Transverse colon (tissue), 4 donors: ENCODE measurements at regions not wholly inside any gene's neighbourhood (a gene's known extent, or its start where the extent isn't known, plus 50 kb on each side); places are given as distances from the start of the nearest gene placed in this dataset.

Experiments
- DNase-seq: peaks from one replicate; pipeline ENCODE4 v3.0.0-alpha.2; 2019
- H3K27ac ChIP-seq, 4 donors: fragments of 200-600 bp; sonication (generic); 2 replicates each; pipeline ENCODE4 v1.5.1; 2016 to 2018; ENCODE audit warnings: inconsistent platforms in 4 of 4
- H3K27me3 ChIP-seq: fragments of 200-600 bp; sonication (generic); 2 replicates; pipeline ENCODE4 v1.5.1; 2017; ENCODE audit warnings: inconsistent platforms
- H3K36me3 ChIP-seq, 4 donors: fragments of 200-600 bp; sonication (generic); 2 replicates each; pipeline ENCODE4 v1.5.1; 2017 to 2019; ENCODE audit warnings: inconsistent platforms in 4 of 4
- H3K4me1 ChIP-seq, 4 donors: fragments of 200-600 bp; sonication (generic); 2 replicates each; pipeline ENCODE4 v1.5.1; 2017 to 2020; ENCODE audit warnings: inconsistent platforms in 4 of 4
- H3K4me3 ChIP-seq, 4 donors: fragments of 200-600 bp; sonication (generic); 1 replicate in 1 of 4; 2 replicates in 3 of 4; pipeline versions ENCODE4 v1.5.1 to v1.6.1; 2017 to 2019; ENCODE audit warnings: inconsistent platforms in 4 of 4
- H3K9me3 ChIP-seq, 2 donors: fragments of 200-600 bp; sonication (generic); 2 replicates each; pipeline ENCODE4 v1.5.1; 2017 to 2019; ENCODE audit warnings: inconsistent platforms in 2 of 2
- EP300 ChIP-seq: sonication (generic); formaldehyde crosslinking; IDR thresholded peaks from one replicate; pipeline ENCODE4 v1.6.1; 2017; ENCODE audit warnings: antibody characterized with exemption, low read depth
- POLR2A ChIP-seq: fragments of 450-650 bp; IDR thresholded peaks from one replicate; pipeline ENCODE4 v1.6.1; 2016; ENCODE audit warnings: antibody characterized with exemption, mild to moderate bottlenecking, moderate library complexity
- POLR2AphosphoS5 ChIP-seq, 3 donors: sonication (generic); formaldehyde crosslinking; IDR thresholded peaks; one replicate each; pipeline ENCODE4 v1.6.1; 2016; ENCODE audit warnings: antibody characterized with exemption in 3 of 3
- WGBS, 2 donors: methylation state at CpG; one replicate each; pipeline ENCODE4 v1.1.5; 2018; ENCODE audit warnings: low coverage in 1 of 2; 5-methylcytosine and 5-hydroxymethylcytosine counted together
- in situ Hi-C, 4 donors: fragments of 200-750 bp; cut with MboI; loops; one replicate each; pipeline versions ENCODE4 v1.15.0 to v1.15.1; 2017; ENCODE audit warnings: low sequenced_read_pairs in 3 of 4, low pct_ligation_motif_present in 1 of 4, low pct_unique_long_range_greater_than_20kb in 1 of 4
- intact Hi-C: fragments of 100-400 bp; cut with DNase I; formaldehyde crosslinking; loops from one replicate; pipeline ENCODE4 v1.15.1; 2023; ENCODE audit warnings: low total_unique reads
- TF ChIP-seq, protein P1 (sequence below), 5 experiments: fragments of 200-600 bp in 3 of 5; fragments of 450-650 bp in 2 of 5; sonication (generic) in 3 of 5; IDR thresholded peaks; 1 replicate in 2 of 5; 2 replicates in 3 of 5; pipeline ENCODE4 v1.5.1; 2016 to 2017; ENCODE audit warnings: antibody characterized with exemption in 5 of 5, inconsistent platforms in 3 of 5, mild to moderate bottlenecking in 2 of 5, moderate library complexity in 1 of 5

GRCh38 chr4:14800977-14801376 is 201.3 kb upstream of the CPEB2 start:
- DNase-seq, result no peak
- peaks cover 0 to 5% of the 10 kb centered on the region in 2 donors for H3K9me3 ChIP-seq
- H3K4me1 ChIP-seq, result no peaks in the 10 kb centered on the region
- H3K4me3 ChIP-seq, result no peak overlapping the region
- 72 to 78% methylated on average over 2 of the region's 2 CpGs for WGBS, 2 donors
- H3K36me3 ChIP-seq, result no peaks in the 10 kb centered on the region
- no peak overlapping the region for H3K27ac ChIP-seq
- H3K27me3 ChIP-seq, result no peaks in the 10 kb centered on the region
- in situ Hi-C loops, result no loop called here
- TF ChIP-seq POLR2AphosphoS5 (IDR thresholded peaks at IDR 0.05) (no peak), EP300 (no peak), POLR2A (no peak)
- TF ChIP-seq, protein P1, sequence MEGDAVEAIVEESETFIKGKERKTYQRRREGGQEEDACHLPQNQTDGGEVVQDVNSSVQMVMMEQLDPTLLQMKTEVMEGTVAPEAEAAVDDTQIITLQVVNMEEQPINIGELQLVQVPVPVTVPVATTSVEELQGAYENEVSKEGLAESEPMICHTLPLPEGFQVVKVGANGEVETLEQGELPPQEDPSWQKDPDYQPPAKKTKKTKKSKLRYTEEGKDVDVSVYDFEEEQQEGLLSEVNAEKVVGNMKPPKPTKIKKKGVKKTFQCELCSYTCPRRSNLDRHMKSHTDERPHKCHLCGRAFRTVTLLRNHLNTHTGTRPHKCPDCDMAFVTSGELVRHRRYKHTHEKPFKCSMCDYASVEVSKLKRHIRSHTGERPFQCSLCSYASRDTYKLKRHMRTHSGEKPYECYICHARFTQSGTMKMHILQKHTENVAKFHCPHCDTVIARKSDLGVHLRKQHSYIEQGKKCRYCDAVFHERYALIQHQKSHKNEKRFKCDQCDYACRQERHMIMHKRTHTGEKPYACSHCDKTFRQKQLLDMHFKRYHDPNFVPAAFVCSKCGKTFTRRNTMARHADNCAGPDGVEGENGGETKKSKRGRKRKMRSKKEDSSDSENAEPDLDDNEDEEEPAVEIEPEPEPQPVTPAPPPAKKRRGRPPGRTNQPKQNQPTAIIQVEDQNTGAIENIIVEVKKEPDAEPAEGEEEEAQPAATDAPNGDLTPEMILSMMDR (IDR thresholded peaks at IDR 0.05), result no peak
- intact Hi-C loops, result no loop called here

GRCh38 chr4:14802596-14802995 is 199.7 kb upstream of the CPEB2 start:
- intact Hi-C loops, result no loop called here

GRCh38 chr4:14807856-14808255 is 194.4 kb upstream of the CPEB2 start:
- Histone ChIP-seq H3K36me3 (no peaks in the 10 kb centered on the region), H3K4me3 (no peak overlapping the region), H3K27me3 (no peaks in the 10 kb centered on the region), H3K4me1 (no peaks in the 10 kb centered on the region), H3K27ac (no peak overlapping the region), H3K9me3 (no peaks in the 10 kb centered on the region)
- no peak for DNase-seq
- intact Hi-C loops, result no loop called here
- 84 to 96% methylated on average over 4 of the region's 4 CpGs for WGBS, 2 donors
- TF ChIP-seq, protein P1 (IDR thresholded peaks at IDR 0.05), result no peak
- TF ChIP-seq POLR2AphosphoS5 (IDR thresholded peaks at IDR 0.05) (no peak), POLR2A (no peak)
- in situ Hi-C loops, result no loop called here

More at GRCh38 chr4:14802596-14802995, 199.7 kb upstream of the CPEB2 start:
- Histone ChIP-seq H3K27ac (no peak overlapping the region), H3K9me3 (peaks cover 0 to 5% of the 10 kb centered on the region in 2 donors), H3K4me3 (no peak overlapping the region), H3K4me1 (no peaks in the 10 kb centered on the region), H3K27me3 (no peaks in the 10 kb centered on the region), H3K36me3 (no peaks in the 10 kb centered on the region)
- DNase-seq, result no peak
- TF ChIP-seq, protein P1 (IDR thresholded peaks at IDR 0.05), result no peak
- TF ChIP-seq POLR2AphosphoS5 (IDR thresholded peaks at IDR 0.05) (no peak), POLR2A (no peak)
- in situ Hi-C loops, result no loop called here
- 83 to 84% methylated on average over 2 of the region's 2 CpGs for WGBS, 2 donors

DNA sequence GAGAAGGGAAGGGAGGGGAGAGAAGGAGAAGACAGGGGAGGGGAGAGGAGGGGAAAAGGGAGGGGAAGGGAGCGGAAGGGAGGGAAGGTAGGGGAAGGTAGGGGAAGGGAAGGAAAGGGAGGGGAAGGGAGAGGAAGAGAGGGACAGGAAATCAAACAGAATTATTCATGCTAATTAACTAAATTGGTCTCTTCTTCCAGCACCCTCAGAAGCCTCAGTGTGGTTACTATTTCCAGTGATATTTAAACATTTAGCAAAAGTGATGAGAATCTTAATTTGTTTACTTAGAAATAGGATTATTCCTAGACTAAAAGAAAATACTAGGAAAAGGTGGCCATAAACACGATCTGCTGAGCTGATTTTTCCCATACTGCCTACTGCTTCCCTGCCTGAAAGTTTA is 193.1 kb upstream of the CPEB2 start:
- Histone ChIP-seq H3K27ac (no peak overlapping the region), H3K4me3 (no peak overlapping the region), H3K36me3 (no peaks in the 10 kb centered on the region), H3K9me3 (no peaks in the 10 kb centered on the region), H3K27me3 (no peaks in the 10 kb centered on the region), H3K4me1 (no peaks in the 10 kb centered on the region)
- intact Hi-C loops, result no loop called here
- DNase-seq, result no peak
- 67 to 83% methylated on average over 2 of the region's 2 CpGs for WGBS, 2 donors
- TF ChIP-seq EP300, result no peak
- TF ChIP-seq POLR2AphosphoS5 (IDR thresholded peaks at IDR 0.05), result no peak
- TF ChIP-seq, protein P1 (IDR thresholded peaks at IDR 0.05), result no peak
- TF ChIP-seq POLR2A, result no peak
- in situ Hi-C loops, result no loop called here
